ENCODE measurements at regions not wholly inside any gene's neighbourhood (a gene's known extent, or its start where the extent isn't known, plus 50 kb on each side); places are given as distances from the start of the nearest gene placed in this dataset.

DNA sequence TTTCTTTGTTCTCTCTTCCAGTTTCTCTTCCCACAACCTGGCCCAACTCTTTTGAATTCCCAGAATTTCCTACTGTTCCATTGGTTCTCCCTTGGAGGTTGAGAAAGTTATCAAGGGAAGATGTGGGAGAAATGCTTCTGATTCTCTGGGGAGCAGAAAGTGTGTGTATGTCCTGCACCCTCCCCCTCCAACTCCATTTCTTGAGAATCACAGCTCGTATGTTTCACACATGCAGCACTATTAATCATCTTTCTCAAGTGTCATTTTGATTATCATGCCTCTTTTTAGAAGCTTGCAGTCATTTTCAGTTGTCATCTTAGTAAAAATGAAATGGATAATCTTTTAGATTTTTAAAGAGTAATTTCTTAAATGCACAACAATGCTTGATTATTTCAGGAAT is 296.8 kb upstream of the SLC39A10 start:
- Histone ChIP-seq H3K4me3 (ENCODE audit: low read length) (no peak overlapping the region), H3K36me3 (ENCODE audit: control insufficient read depth, low read depth, low read length) (no peaks in the 10 kb centered on the region), H3K4me1 (ENCODE audit: control insufficient read depth, low read depth, low read length) (no peaks in the 10 kb centered on the region), H3K27me3 (ENCODE audit: control insufficient read depth, insufficient read depth, low read length) (no peaks in the 10 kb centered on the region), H3K27ac (ENCODE audit: low read length) (no peak overlapping the region), H3K9ac (ENCODE audit: low read length) (no peak overlapping the region), H3K9me3 (ENCODE audit: control insufficient read depth, low read depth, low read length) (no peaks in the 10 kb centered on the region)

DNA sequence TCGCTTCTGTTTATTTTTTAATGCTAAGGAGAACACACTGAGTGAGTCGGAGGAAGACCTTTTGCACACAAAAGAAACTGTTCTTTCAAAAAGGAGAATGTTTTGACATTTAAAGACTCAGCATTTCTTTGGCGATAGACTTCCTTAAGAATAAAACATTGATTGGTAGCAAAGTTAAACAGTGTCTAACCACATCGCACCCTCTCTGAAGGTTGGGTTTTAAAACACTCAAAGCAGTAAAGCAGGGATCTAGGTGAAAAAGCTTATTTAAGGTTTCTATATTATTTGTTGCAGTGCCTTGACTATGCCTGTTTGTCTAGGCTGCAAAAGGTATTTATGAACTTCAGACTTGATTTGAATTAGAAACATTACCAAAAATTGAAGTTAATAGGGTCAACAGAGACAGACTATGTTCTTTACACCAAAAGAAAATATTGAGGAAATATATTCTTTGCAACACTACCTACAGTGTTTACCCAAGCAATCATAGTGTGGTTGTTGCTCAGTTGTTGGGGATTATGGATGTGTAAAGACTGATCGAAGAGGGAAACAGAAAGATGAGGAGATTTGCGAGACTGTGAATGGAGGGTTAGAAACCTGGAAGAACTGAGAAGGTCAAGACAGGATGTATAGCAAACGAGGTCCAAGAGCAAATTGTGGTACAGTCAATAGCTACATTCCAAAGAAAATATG is 297.8 kb upstream of the SLC39A10 start:
- H3K9ac ChIP-seq (ENCODE audit: low read length): no peak overlapping the region
- H3K9me3 ChIP-seq (ENCODE audit: control insufficient read depth, low read depth, low read length): no peaks in the 10 kb centered on the region
- H3K4me1 ChIP-seq (ENCODE audit: control insufficient read depth, low read depth, low read length): no peaks in the 10 kb centered on the region
- H3K27ac ChIP-seq (ENCODE audit: low read length): no peak overlapping the region
- H3K27me3 ChIP-seq (ENCODE audit: control insufficient read depth, insufficient read depth, low read length): no peaks in the 10 kb centered on the region
- no peaks in the 10 kb centered on the region for H3K36me3 ChIP-seq (ENCODE audit: control insufficient read depth, low read depth, low read length)
- no peak overlapping the region for H3K4me3 ChIP-seq (ENCODE audit: low read length)

DNA sequence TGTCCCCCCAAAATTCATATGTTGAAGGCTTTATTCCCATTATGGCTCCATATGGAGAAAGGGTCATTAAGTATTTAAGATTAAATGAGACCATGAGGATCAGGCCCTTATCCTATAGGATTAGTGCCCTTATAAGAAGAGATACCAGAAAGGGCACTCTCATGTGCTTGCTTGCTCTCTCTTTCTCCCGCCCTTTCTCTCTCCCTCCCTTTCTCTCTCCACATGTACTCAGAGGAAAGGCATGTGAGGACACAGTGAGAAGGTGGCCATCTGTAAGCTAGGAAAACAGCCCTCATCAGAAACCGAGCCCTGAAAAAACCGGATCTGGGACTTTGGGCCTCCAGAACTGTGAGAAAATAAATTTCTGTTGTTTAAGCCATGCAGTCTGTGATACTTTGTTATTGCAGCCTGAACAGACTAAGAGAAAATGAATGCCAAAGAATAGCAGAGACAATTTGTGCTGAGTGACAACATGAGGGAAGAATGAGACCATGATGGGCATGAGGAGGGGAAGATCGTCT is 300.0 kb upstream of the SLC39A10 start:
- no peak overlapping the region for H3K4me3 ChIP-seq (ENCODE audit: low read length)
- H3K9ac ChIP-seq (ENCODE audit: low read length): no peak overlapping the region
- H3K9me3 ChIP-seq (ENCODE audit: control insufficient read depth, low read depth, low read length): no peaks in the 10 kb centered on the region
- H3K4me1 ChIP-seq (ENCODE audit: control insufficient read depth, low read depth, low read length): peaks cover 4% of the 10 kb centered on the region
- H3K27me3 ChIP-seq (ENCODE audit: control insufficient read depth, insufficient read depth, low read length): no peaks in the 10 kb centered on the region
- H3K36me3 ChIP-seq (ENCODE audit: control insufficient read depth, low read depth, low read length): no peaks in the 10 kb centered on the region
- no peak overlapping the region for H3K27ac ChIP-seq (ENCODE audit: low read length)

DNA sequence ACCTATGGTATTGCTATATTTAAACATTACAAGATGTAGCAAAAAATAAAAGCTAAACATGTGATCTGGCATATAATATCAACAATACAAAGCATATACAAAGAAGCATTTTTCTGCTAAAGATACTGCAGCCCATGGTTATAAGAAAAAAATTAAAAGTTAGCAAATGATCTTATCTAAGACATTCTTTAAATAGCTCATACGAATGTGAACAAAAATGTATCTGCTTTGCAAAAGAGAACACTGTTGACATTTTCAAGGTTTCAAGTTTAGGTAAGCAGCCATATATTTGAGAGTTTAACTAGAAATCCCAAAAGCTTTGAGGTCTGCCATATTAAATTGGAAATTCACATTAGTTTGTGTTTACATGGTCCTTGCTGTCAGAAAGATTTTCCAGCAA is 301.0 kb upstream of the SLC39A10 start:
- Histone ChIP-seq H3K27ac (ENCODE audit: low read length) (no peak overlapping the region), H3K9ac (ENCODE audit: low read length) (no peak overlapping the region), H3K4me1 (ENCODE audit: control insufficient read depth, low read depth, low read length) (peaks cover 4% of the 10 kb centered on the region), H3K4me3 (ENCODE audit: low read length) (no peak overlapping the region), H3K27me3 (ENCODE audit: control insufficient read depth, insufficient read depth, low read length) (no peaks in the 10 kb centered on the region), H3K9me3 (ENCODE audit: control insufficient read depth, low read depth, low read length) (no peaks in the 10 kb centered on the region), H3K36me3 (ENCODE audit: control insufficient read depth, low read depth, low read length) (no peaks in the 10 kb centered on the region)

DNA sequence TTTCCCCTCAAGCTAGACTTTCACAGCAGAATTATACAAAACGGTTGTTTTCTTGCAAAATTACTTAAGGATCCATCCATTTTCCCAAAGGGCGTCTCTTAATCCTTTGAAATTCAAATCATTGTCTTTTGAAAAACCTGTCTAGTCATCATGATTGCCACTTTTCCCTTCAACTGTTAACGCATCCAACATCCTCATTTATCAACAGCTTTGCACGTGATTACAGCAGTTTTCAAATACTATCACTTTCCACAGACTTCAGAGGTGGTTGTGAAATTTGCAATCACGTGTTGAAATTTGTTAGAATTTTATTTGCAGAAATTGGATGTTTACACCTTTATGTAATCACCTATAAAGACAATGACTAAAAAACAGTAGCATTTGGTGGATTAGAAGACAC is 304.4 kb upstream of the SLC39A10 start:
- Histone ChIP-seq H3K27me3 (ENCODE audit: control insufficient read depth, insufficient read depth, low read length) (no peaks in the 10 kb centered on the region), H3K36me3 (ENCODE audit: control insufficient read depth, low read depth, low read length) (no peaks in the 10 kb centered on the region), H3K4me1 (ENCODE audit: control insufficient read depth, low read depth, low read length) (peaks cover 4% of the 10 kb centered on the region), H3K27ac (ENCODE audit: low read length) (no peak overlapping the region), H3K9ac (ENCODE audit: low read length) (no peak overlapping the region), H3K9me3 (ENCODE audit: control insufficient read depth, low read depth, low read length) (no peaks in the 10 kb centered on the region), H3K4me3 (ENCODE audit: low read length) (no peak overlapping the region)

DNA sequence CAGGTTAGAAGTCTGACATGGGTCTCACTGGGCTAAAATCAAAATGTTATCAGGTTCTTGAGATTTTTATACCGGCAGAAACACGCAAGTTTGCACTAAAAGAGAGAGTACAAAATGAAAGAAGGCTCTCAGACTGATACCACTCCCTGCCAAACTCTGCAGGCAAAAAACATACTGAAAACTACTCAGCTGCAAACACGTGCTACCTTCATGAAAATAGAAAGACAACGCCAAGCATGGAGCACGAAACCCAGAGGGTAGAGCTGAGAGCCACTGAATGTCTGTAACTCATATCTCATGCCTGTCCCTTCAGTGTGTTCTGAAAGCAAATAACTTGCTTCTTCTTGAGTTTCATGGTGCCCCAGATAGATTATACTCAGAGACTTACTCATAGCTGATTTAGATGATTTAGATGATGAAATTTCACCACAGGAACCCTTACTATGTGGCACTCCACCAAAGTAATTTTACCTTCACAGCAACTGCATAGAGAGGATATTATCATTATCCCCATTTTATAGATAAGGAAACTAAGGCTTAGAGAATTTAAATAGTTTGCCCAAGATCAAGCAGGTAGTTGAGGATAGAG is 313.0 kb upstream of the SLC39A10 start:
- no peak overlapping the region for H3K4me3 ChIP-seq (ENCODE audit: low read length)
- no peaks in the 10 kb centered on the region for H3K36me3 ChIP-seq (ENCODE audit: control insufficient read depth, low read depth, low read length)
- H3K27ac ChIP-seq (ENCODE audit: low read length): no peak overlapping the region
- H3K9me3 ChIP-seq (ENCODE audit: control insufficient read depth, low read depth, low read length): no peaks in the 10 kb centered on the region
- H3K27me3 ChIP-seq (ENCODE audit: control insufficient read depth, insufficient read depth, low read length): no peaks in the 10 kb centered on the region
- no peak overlapping the region for H3K9ac ChIP-seq (ENCODE audit: low read length)
- H3K4me1 ChIP-seq (ENCODE audit: control insufficient read depth, low read depth, low read length): peaks cover 3% of the 10 kb centered on the region

DNA sequence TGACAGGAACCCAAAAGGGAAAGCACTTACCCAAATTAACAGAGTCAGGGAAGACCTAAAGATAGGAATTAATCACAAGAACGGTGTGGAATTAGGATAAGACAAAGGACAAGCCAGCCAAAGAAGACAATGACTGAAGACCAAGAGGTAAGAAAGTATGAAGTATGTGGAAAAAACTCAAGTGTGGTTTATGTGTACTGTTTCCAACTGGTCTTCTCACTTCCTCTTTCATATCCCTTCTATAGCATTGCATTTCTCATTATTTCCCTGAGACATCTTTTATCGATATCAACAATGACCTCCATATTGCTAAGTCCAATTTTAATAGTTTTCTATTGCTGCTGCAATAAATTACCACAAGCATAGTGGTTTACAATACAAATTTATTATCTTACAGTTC is 313.5 kb upstream of the SLC39A10 start:
- Histone ChIP-seq H3K9ac (ENCODE audit: low read length) (no peak overlapping the region), H3K9me3 (ENCODE audit: control insufficient read depth, low read depth, low read length) (no peaks in the 10 kb centered on the region), H3K4me3 (ENCODE audit: low read length) (no peak overlapping the region), H3K27me3 (ENCODE audit: control insufficient read depth, insufficient read depth, low read length) (no peaks in the 10 kb centered on the region), H3K27ac (ENCODE audit: low read length) (no peak overlapping the region), H3K4me1 (ENCODE audit: control insufficient read depth, low read depth, low read length) (peaks cover 3% of the 10 kb centered on the region), H3K36me3 (ENCODE audit: control insufficient read depth, low read depth, low read length) (no peaks in the 10 kb centered on the region)

DNA sequence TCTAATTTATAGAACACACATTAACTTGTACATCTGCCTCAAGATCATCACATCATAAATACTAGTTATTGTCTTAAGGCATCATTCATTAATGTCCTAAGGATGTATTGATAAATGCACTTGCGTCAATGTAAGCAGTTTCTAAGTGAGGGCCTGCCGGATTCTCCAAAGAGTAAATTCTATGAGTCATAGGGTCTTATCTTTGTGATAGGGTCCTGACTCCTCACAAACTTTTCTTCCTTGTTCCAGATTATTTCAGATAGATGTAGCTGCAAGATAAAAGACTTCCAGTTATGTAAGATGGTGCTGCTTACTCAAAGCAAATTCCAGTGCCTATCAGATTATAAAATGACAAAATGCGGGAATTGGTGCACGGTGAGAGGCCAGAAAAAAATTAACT is 315.0 kb upstream of the SLC39A10 start:
- Histone ChIP-seq H3K9me3 (ENCODE audit: control insufficient read depth, low read depth, low read length) (no peaks in the 10 kb centered on the region), H3K4me1 (ENCODE audit: control insufficient read depth, low read depth, low read length) (no peaks in the 10 kb centered on the region), H3K27ac (ENCODE audit: low read length) (no peak overlapping the region), H3K36me3 (ENCODE audit: control insufficient read depth, low read depth, low read length) (no peaks in the 10 kb centered on the region), H3K9ac (ENCODE audit: low read length) (no peak overlapping the region), H3K4me3 (ENCODE audit: low read length) (no peak overlapping the region), H3K27me3 (ENCODE audit: control insufficient read depth, insufficient read depth, low read length) (no peaks in the 10 kb centered on the region)

DNA sequence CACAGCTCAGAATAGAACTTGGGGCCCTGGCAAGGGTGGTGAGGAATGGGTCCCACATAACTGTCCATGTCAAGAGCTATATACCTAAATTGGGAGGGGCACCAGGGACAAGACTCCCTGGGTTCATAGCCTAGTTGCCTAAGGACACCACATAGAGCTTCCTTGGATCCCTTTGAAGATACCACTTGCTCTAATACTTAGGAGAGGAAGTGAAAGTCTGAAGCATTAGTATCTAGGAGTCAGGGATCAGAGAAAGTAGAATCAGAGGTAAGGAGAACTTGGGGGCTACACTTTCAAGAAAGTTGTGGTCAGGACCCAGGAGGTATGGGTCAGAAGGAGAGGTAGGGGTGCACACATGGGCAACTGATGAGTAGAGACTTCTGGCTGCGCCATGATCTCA is 318.2 kb upstream of the SLC39A10 start:
- Histone ChIP-seq H3K36me3 (ENCODE audit: control insufficient read depth, low read depth, low read length) (no peaks in the 10 kb centered on the region), H3K4me3 (ENCODE audit: low read length) (no peak overlapping the region), H3K4me1 (ENCODE audit: control insufficient read depth, low read depth, low read length) (no peaks in the 10 kb centered on the region), H3K27me3 (ENCODE audit: control insufficient read depth, insufficient read depth, low read length) (no peaks in the 10 kb centered on the region), H3K27ac (ENCODE audit: low read length) (no peak overlapping the region), H3K9ac (ENCODE audit: low read length) (no peak overlapping the region), H3K9me3 (ENCODE audit: control insufficient read depth, low read depth, low read length) (no peaks in the 10 kb centered on the region)

DNA sequence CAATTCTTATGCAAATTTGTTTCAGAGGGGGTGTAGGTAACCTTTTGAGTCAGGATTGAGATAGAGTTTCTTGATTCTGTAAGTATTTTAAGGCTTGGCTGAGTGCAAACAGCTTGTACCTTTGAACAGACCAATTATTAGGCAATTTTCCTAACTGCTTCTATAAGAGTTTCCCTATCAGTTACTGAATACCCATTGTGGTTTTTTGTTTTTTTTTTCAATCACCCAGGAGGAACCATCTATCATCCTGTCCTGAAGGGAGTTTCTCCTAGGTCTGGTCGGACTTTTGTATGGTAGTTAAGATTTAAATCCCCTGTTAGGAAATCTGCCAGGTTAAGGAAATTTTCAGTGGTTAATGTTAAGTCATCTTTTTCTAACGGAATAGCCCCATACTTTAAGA is 319.4 kb upstream of the SLC39A10 start:
- H3K4me1 ChIP-seq (ENCODE audit: control insufficient read depth, low read depth, low read length): no peaks in the 10 kb centered on the region

DNA sequence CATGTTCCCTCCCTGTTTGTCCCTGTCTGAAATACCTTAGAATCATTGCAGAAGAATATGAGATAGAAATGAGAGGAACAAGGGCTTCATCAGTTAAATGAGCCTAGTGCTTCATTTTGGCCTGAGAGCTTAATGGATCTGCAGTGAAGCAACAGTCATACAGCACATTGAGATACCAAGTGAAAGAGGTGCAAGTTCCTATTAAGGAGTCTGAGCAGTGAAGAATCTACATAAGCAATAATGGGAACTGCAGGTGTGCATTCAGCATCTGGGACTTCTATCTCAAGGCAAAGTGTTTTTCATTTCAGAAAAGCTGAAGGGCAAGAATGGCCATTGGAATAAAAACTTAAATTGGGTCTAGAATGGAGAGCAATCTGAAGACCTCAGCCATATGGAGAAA is 323.2 kb upstream of the SLC39A10 start:
- no peaks in the 10 kb centered on the region for H3K27me3 ChIP-seq (ENCODE audit: control insufficient read depth, insufficient read depth, low read length)
- H3K9ac ChIP-seq (ENCODE audit: low read length): no peak overlapping the region
- H3K27ac ChIP-seq (ENCODE audit: low read length): no peak overlapping the region
- no peak overlapping the region for H3K4me3 ChIP-seq (ENCODE audit: low read length)
- no peaks in the 10 kb centered on the region for H3K9me3 ChIP-seq (ENCODE audit: control insufficient read depth, low read depth, low read length)
- no peaks in the 10 kb centered on the region for H3K36me3 ChIP-seq (ENCODE audit: control insufficient read depth, low read depth, low read length)
- no peaks in the 10 kb centered on the region for H3K4me1 ChIP-seq (ENCODE audit: control insufficient read depth, low read depth, low read length)

More for the DNA sequence above, 319.4 kb upstream of the SLC39A10 start:
- H3K36me3 ChIP-seq (ENCODE audit: control insufficient read depth, low read depth, low read length): no peaks in the 10 kb centered on the region
- no peaks in the 10 kb centered on the region for H3K27me3 ChIP-seq (ENCODE audit: control insufficient read depth, insufficient read depth, low read length)
- H3K27ac ChIP-seq (ENCODE audit: low read length): no peak overlapping the region
- no peak overlapping the region for H3K4me3 ChIP-seq (ENCODE audit: low read length)
- H3K9ac ChIP-seq (ENCODE audit: low read length): no peak overlapping the region
- H3K9me3 ChIP-seq (ENCODE audit: control insufficient read depth, low read depth, low read length): no peaks in the 10 kb centered on the region

DNA sequence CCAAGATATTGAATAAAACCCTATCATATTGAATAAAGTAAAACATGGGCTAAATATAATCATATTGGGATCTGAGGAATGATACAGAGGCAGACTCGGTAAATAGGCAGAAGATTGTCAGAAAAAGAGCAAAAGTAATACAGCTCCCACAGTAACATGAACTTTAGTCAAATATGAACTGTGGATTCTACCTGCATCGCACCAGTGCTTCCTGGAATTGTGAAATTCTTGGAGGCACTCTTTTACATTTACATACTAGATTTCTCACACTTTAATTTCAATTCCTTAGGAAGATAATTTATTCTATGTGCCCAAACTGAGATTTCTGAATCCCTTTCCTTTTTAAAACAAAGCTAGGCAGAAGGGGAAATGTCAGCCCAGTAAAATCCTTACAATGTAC is 325.1 kb upstream of the SLC39A10 start:
- Histone ChIP-seq H3K36me3 (ENCODE audit: control insufficient read depth, low read depth, low read length) (no peaks in the 10 kb centered on the region), H3K27me3 (ENCODE audit: control insufficient read depth, insufficient read depth, low read length) (no peaks in the 10 kb centered on the region), H3K4me1 (ENCODE audit: control insufficient read depth, low read depth, low read length) (no peaks in the 10 kb centered on the region), H3K4me3 (ENCODE audit: low read length) (no peak overlapping the region), H3K27ac (ENCODE audit: low read length) (no peak overlapping the region), H3K9me3 (ENCODE audit: control insufficient read depth, low read depth, low read length) (no peaks in the 10 kb centered on the region), H3K9ac (ENCODE audit: low read length) (no peak overlapping the region)
